GM18907 (cell line): ENCODE measurements at regions not wholly inside any gene's neighbourhood (a gene's known extent, or its start where the extent isn't known, plus 50 kb on each side); places are given as distances from the start of the nearest gene placed in this dataset.

Experiments
- ATAC-seq: cut with Tn5 transposase; IDR thresholded peaks from one replicate; pipeline ENCODE4 v1.9.1; 2021; ENCODE audit warnings: mild to moderate bottlenecking, moderate library complexity; ENCODE audit not compliant: unreplicated experiment

- no peak for ATAC-seq
Observed at GRCh38 chr11:111194860-111195568, 50.5 kb upstream of the POU2AF2 start.

GRCh38 chr11:111193924-111194490 is 51.5 kb upstream of the POU2AF2 start:
- no peak for ATAC-seq

- ATAC-seq, result no peak
Observed at GRCh38 chr11:111189466-111189865, 56.1 kb upstream of the POU2AF2 start.

- no peak for ATAC-seq
Observed at GRCh38 chr11:111186308-111186915, 59.1 kb upstream of the POU2AF2 start.

- ATAC-seq, result no peak
Observed at GRCh38 chr11:111185266-111185665, 60.3 kb upstream of the POU2AF2 start.

GRCh38 chr11:111183706-111184105 is 61.8 kb upstream of the POU2AF2 start:
- no peak for ATAC-seq

- no peak for ATAC-seq
Observed at GRCh38 chr11:111179184-111179910, 66.2 kb upstream of the POU2AF2 start.

- ATAC-seq, result peak; percentile 82
Observed at GRCh38 chr11:111177037-111177871, 68.3 kb upstream of the POU2AF2 start.

GRCh38 chr11:111176603-111177002 is 68.9 kb upstream of the POU2AF2 start:
- ATAC-seq, result peak; percentile 41

GRCh38 chr11:111173221-111173620 is 72.3 kb upstream of the POU2AF2 start:
- no peak for ATAC-seq

- no peak for ATAC-seq
Observed at GRCh38 chr11:111172321-111172862, 73.1 kb upstream of the POU2AF2 start.

- peak; percentile 51 for ATAC-seq
Observed at GRCh38 chr11:111170761-111171379, 74.7 kb upstream of the POU2AF2 start.

- no peak for ATAC-seq
Observed at GRCh38 chr11:111169367-111169766, 76.2 kb upstream of the POU2AF2 start.

GRCh38 chr11:111168871-111169270 is 76.7 kb upstream of the POU2AF2 start:
- no peak for ATAC-seq

- ATAC-seq, result no peak
Observed at GRCh38 chr11:111167666-111168065, 77.9 kb upstream of the POU2AF2 start.

GRCh38 chr11:111166598-111166997 is 78.9 kb upstream of the POU2AF2 start:
- no peak for ATAC-seq

- ATAC-seq, result no peak
Observed at GRCh38 chr11:111162305-111162704, 83.2 kb upstream of the POU2AF2 start.

- ATAC-seq, result no peak
Observed at GRCh38 chr11:111157571-111157970, 88.0 kb upstream of the POU2AF2 start.

- ATAC-seq, result no peak
Observed at GRCh38 chr11:111155021-111155420, 90.5 kb upstream of the POU2AF2 start.

- no peak for ATAC-seq
Observed at GRCh38 chr11:111153194-111153593, 92.3 kb upstream of the POU2AF2 start.
